ENCODE measurements at regions not wholly inside any gene's neighbourhood (a gene's known extent, or its start where the extent isn't known, plus 50 kb on each side); places are given as distances from the start of the nearest gene placed in this dataset.

DNA sequence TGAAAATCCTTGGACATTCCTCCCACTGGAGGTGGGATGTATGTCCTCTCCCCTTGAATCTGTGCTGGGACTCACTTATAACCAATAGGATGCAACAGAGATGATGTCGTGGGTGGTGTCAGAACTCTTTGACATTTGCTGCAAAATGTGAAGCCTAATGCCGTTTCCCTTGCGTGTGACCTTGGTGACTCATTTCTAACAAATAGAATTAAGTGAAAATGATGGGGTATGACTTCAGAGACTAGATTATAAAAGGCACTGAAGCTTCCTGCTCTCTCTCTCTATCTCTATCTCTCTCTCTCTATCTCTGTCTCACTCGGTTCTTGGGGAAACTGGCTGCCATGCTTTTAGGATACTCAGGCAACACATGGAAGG, 126.1 kb upstream of the STC2 start:
- no peak for ATAC-seq
- no peak for DNase-seq (ENCODE audit: low spot score)
- Mint-ChIP-seq H3K27ac (no peak overlapping the region), H3K27me3 (ENCODE audit: low read depth) (peaks cover 9% of the 10 kb centered on the region), H3K9me3 (peaks cover 6% of the 10 kb centered on the region), H3K4me1 (peaks cover 3% of the 10 kb centered on the region; the same call in 1 of the 2 replicates), H3K36me3 (no peaks in the 10 kb centered on the region), H3K4me3 (no peak overlapping the region)
- TF ChIP-seq ZNF423 (CRISPR knock-in tag; IDR thresholded peaks at IDR 0.05), result no peak
- TF ChIP-seq, protein P1, sequence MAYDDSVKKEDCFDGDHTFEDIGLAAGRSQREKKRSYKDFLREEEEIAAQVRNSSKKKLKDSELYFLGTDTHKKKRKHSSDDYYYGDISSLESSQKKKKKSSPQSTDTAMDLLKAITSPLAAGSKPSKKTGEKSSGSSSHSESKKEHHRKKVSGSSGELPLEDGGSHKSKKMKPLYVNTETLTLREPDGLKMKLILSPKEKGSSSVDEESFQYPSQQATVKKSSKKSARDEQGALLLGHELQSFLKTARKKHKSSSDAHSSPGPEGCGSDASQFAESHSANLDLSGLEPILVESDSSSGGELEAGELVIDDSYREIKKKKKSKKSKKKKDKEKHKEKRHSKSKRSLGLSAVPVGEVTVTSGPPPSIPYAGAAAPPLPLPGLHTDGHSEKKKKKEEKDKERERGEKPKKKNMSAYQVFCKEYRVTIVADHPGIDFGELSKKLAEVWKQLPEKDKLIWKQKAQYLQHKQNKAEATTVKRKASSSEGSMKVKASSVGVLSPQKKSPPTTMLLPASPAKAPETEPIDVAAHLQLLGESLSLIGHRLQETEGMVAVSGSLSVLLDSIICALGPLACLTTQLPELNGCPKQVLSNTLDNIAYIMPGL (CRISPR knock-in tag; IDR thresholded peaks at IDR 0.05), result no peak
- TF ChIP-seq, protein P2, sequence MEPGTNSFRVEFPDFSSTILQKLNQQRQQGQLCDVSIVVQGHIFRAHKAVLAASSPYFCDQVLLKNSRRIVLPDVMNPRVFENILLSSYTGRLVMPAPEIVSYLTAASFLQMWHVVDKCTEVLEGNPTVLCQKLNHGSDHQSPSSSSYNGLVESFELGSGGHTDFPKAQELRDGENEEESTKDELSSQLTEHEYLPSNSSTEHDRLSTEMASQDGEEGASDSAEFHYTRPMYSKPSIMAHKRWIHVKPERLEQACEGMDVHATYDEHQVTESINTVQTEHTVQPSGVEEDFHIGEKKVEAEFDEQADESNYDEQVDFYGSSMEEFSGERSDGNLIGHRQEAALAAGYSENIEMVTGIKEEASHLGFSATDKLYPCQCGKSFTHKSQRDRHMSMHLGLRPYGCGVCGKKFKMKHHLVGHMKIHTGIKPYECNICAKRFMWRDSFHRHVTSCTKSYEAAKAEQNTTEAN (CRISPR knock-in tag; IDR thresholded peaks at IDR 0.05), result no peak
- TF ChIP-seq, protein P3, sequence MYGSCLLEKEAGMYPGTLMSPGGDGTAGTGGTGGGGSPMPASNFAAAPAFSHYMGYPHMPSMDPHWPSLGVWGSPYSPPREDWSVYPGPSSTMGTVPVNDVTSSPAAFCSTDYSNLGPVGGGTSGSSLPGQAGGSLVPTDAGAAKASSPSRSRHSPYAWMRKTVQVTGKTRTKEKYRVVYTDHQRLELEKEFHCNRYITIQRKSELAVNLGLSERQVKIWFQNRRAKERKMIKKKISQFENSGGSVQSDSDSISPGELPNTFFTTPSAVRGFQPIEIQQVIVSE (CRISPR knock-in tag; IDR thresholded peaks at IDR 0.05; ENCODE audit: borderline replicate concordance), result no peak
- TF ChIP-seq, protein P4, sequence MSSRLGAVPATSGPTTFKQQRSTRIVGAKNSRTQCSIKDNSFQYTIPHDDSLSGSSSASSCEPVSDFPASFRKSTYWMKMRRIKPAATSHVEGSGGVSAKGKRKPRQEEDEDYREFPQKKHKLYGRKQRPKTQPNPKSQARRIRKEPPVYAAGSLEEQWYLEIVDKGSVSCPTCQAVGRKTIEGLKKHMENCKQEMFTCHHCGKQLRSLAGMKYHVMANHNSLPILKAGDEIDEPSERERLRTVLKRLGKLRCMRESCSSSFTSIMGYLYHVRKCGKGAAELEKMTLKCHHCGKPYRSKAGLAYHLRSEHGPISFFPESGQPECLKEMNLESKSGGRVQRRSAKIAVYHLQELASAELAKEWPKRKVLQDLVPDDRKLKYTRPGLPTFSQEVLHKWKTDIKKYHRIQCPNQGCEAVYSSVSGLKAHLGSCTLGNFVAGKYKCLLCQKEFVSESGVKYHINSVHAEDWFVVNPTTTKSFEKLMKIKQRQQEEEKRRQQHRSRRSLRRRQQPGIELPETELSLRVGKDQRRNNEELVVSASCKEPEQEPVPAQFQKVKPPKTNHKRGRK (CRISPR knock-in tag; IDR thresholded peaks at IDR 0.05; ENCODE audit: borderline replicate concordance), result no peak
- TF ChIP-seq, protein P5, sequence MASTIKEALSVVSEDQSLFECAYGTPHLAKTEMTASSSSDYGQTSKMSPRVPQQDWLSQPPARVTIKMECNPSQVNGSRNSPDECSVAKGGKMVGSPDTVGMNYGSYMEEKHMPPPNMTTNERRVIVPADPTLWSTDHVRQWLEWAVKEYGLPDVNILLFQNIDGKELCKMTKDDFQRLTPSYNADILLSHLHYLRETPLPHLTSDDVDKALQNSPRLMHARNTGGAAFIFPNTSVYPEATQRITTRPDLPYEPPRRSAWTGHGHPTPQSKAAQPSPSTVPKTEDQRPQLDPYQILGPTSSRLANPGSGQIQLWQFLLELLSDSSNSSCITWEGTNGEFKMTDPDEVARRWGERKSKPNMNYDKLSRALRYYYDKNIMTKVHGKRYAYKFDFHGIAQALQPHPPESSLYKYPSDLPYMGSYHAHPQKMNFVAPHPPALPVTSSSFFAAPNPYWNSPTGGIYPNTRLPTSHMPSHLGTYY (CRISPR knock-in tag; IDR thresholded peaks at IDR 0.05), result no peak
- TF ChIP-seq RORB (CRISPR knock-in tag; IDR thresholded peaks at IDR 0.05), result no peak
- TF ChIP-seq GRHL2 (CRISPR knock-in tag; IDR thresholded peaks at IDR 0.05; ENCODE audit: insufficient replicate concordance, severe bottlenecking), result no peak
- TF ChIP-seq, protein P6, sequence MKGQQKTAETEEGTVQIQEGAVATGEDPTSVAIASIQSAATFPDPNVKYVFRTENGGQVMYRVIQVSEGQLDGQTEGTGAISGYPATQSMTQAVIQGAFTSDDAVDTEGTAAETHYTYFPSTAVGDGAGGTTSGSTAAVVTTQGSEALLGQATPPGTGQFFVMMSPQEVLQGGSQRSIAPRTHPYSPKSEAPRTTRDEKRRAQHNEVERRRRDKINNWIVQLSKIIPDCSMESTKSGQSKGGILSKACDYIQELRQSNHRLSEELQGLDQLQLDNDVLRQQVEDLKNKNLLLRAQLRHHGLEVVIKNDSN (CRISPR knock-in tag; IDR thresholded peaks at IDR 0.05), result no peak
- no peak for TF ChIP-seq NFATC4 (CRISPR knock-in tag; IDR thresholded peaks at IDR 0.05)
- TF ChIP-seq ETV6 (CRISPR knock-in tag; IDR thresholded peaks at IDR 0.05), result no peak
- TF ChIP-seq, protein P7, sequence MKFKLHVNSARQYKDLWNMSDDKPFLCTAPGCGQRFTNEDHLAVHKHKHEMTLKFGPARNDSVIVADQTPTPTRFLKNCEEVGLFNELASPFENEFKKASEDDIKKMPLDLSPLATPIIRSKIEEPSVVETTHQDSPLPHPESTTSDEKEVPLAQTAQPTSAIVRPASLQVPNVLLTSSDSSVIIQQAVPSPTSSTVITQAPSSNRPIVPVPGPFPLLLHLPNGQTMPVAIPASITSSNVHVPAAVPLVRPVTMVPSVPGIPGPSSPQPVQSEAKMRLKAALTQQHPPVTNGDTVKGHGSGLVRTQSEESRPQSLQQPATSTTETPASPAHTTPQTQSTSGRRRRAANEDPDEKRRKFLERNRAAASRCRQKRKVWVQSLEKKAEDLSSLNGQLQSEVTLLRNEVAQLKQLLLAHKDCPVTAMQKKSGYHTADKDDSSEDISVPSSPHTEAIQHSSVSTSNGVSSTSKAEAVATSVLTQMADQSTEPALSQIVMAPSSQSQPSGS (CRISPR knock-in tag; IDR thresholded peaks at IDR 0.05; ENCODE audit: borderline replicate concordance, low read depth), result no peak
- no peak for TF ChIP-seq CTCF (IDR thresholded peaks at IDR 0.05)
- TF ChIP-seq MYBL2 (CRISPR knock-in tag; IDR thresholded peaks at IDR 0.05), result no peak
- TF ChIP-seq GTF2I (CRISPR knock-in tag; conservative IDR thresholded peaks at IDR 0.05), result no peak
- TF ChIP-seq CBFB (CRISPR knock-in tag; IDR thresholded peaks at IDR 0.05; ENCODE audit: low read depth), result no peak
- no peak for TF ChIP-seq FOXP1 (CRISPR knock-in tag; IDR thresholded peaks at IDR 0.05; ENCODE audit: borderline replicate concordance)
- TF ChIP-seq HMGA2 (CRISPR knock-in tag; IDR thresholded peaks at IDR 0.05), result no peak
- ChIA-PET CTCF (no interaction called here), POLR2A (no interaction called here)

All from WTC11 (cell line).